NCI-H526 (cell line): ENCODE measurements at regions not wholly inside any gene's neighbourhood (a gene's known extent, or its start where the extent isn't known, plus 50 kb on each side); places are given as distances from the start of the nearest gene placed in this dataset.
"Not testable (repeated sequence)": the region's sequence is repeated elsewhere in the genome, so short reads cannot be mapped to it uniquely, and the experiment has no call there.

Experiments used
- DNase-seq, 2 experiments: peaks; one replicate each; lab custom pipeline; 2025; lab: John Stamatoyannopoulos, UW

DNA sequence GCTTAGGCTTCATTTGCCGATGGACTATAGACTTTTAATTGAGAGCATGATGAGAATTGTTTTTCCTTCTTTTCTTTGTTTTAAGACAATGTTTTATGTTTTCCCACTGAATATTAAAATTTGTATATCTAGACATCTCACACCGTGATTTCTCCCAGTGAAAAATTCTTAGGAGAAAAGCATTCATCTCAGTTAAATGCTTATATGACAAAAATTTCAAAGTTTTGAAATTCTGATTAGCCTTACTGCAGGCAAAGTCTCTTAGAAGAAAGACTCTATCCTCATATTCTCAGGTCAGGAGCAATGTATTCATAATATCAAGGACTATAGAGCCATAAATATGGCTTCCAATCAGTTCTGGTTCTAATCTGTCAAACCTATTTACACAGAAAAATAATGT lies 2085.0 kb downstream of the NCAM2 start:
- no peak for DNase-seq

DNA sequence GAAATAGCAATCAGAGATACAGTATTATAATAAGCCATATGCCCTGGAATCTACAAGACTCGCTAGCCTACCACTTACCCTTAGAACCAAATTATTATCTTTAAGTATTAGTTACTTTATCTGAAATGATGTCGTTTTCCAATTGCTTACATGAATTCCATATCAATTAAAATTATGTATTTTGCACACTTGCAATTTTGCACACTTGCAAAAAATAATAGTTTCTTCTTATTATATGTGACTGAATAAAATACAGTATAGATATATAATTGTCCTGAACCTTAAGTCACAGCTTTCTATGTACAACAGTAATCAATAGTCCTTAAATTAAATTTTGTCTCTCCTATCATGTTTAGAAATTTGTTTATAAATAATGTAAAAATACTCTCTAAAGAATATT lies 2095.1 kb downstream of the NCAM2 start:
- DNase-seq = no peak

DNA sequence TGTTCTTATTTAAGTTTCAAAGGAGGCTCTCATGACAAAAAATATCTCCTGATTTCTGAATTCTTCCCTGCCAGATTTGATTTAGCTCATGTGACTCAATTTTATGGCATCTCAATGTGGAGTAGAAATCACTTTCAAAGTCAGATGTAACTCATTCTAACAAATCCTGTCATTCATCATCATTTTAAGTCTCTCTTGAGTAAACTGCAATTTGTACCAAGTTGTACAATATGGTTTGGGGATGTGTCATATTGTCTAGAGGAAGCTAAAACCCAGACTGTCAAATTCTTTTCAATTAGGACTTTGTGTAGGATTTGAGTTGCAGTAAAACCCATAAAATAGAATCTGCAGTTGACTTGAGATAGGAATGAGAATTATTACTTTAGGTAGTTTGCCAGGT lies 2101.0 kb downstream of the NCAM2 start:
- no peak for DNase-seq

DNA sequence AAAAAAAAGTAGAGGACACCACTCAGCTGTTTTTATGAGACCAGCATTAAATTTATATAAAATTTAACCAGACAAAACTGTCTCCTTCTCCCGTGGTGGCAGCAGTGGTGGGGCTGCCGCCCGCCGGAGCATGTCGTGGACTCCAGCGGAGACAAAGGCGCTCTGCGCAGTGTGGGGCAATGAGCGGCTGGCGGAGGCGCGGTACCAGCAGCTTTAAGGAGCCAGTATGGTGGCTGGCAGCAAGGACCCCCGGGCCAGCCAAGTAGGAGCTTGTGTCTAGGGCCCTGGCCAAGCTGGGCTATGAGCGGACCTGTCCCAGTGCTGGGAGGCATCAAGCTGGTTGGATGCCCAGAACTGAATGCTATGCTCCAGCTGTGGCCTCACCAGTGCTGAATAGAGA lies 2102.9 kb downstream of the NCAM2 start:
- no peak for DNase-seq

DNA sequence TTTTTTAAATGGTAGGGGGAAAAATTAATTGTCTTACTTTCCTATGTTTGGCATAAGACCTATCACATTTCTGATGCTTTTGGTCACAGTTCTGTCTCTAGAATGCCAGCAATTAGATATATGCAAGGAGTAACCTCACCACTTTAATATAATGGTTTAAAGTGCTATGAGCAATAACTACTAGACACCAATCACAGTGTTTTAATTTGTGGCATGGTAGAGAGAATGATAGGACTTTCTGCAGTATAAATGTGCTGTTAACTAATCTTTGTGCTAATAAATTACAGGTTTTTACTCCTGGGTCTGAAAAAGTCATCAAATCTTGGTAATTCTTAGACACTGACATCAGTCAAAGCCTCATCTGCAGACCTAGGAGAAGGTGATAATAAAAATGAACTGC lies 2110.3 kb downstream of the NCAM2 start:
- DNase-seq = no peak

DNA sequence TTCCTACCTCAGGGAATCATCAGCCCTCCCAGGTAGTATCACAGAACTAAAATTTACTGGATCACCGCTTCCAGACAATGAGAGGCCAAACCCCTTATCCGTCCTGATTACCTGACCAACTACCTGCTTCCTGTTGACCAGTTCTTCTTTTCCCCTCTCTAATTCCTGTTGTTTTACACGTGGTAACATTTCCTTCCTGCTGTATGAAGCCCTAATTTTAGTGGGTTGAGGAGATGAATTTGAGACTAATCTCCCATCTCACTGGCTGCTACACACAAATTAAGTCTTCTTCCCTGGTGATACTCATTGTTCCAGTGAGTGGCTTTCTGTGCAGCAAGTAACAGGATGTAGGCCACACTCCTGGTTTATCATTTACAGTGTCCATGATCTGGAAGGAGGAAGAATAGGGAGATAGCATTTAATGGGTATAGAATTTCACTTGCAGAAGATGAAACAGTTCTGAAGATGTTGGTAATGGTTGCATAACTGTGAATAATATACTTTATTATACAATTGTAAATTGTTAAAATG lies 2112.9 kb downstream of the NCAM2 start:
- DNase-seq = no peak

DNA sequence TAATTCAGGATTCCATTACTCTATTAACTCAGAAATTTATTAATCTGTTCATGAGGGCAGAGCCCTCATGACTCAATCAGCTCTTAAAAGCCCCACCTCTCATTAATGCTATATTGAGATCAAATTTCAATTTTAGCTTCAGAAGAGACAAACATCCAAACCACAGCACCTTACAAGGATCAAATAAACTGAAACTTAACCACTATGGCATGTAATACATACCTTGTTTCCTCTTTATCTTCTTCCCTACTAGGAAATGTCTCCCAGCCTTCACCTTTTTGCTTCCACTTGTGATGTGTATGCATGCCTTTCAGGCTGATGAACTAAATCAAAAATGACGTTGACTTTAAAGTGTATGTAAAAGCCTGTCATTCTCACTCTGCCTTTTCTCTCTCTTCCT lies 2121.3 kb downstream of the NCAM2 start:
- no peak for DNase-seq

DNA sequence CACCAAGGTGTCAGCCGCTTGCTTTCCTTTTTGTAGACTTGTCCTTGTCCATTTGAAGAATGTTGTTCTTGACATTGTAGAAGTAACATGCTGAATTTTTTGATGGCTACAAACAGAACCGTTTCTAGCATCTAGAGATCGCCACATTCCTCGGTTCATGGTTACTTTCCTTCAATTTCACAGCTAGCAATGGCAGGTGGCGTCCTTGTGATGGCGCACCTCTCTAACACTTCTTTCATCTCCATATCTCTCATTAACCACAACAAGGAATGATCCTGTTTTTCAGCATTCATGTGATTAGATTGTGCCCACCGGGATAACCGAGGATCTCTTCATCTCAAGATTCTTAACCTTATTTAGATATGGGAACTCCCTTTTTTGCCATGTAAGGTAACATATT lies 2129.8 kb downstream of the NCAM2 start:
- no peak for DNase-seq

DNA sequence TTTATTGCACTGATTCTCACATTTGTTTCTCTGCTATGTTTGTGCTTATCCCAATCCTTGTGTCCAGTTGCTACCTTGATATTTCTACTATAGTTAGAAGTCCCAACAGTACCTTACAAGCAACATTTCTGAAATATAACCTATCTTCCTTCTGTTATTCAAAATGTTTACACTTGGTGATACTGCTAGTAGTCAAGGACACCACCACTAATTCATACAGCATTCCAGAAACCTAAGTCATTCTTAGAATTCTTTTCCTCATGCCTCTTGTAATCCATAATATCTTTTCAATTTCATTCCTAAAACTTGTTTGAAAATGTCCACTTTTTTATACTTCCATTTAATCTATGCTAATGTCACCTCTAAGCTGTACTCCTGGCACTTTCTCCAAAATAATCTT lies 2132.1 kb downstream of the NCAM2 start:
- DNase-seq = no peak

DNA sequence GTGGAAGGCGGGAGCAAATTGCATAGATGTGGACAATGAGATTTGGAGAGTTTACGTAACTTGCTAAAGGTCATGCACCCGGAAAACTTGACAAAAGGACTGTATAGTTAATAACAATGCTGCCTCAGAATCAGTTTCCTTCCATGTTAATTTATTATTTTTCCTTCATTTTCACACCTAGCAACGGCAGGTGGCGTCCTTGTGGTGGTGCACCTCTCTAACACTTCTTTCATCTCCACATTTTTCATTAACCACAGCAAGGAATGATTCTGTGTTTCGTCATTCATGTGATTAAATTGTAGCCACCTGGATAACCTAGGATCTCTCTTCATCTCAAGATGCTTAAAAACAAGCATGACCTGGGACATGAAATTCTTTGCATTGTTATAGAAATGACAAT lies 2133.0 kb downstream of the NCAM2 start:
- DNase-seq = peak; percentile 1 to 32

DNA sequence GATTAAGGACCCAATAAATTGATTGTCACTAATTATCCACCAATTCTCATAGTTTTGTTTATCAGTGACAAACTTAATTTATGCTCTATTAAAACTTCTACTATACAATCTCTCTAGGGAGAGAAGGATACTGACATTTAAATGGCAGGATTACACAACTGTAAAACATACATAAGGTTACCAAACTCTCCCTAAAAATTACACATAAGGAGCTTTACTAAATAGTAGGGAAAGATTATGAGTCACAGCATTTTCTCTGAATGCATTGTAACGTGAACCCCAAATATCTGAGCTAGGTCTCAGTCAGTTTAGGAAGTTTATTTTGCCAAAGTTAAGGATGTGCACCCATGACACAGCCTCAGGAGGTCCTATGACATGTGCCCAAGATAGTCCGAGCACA lies 2140.6 kb downstream of the NCAM2 start:
- no peak for DNase-seq

DNA sequence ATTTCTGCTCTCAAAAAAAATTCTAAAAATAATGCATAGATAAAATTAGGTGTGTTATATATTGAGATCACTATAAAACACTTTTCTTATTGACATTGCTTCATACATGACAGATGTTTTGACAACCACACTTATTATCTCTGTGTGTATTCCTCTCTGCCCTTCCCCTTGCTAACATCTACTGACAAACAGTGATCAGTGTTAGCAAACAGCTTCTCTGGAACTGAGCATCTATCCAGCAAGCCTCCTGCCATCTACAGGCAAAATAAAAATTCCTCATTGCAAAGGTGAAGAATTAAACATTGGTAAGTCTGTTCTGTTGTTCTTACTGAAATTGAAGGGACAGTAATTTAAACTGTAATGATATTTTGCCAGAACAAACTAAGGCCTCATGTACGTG lies 2153.9 kb downstream of the NCAM2 start:
- no peak for DNase-seq

DNA sequence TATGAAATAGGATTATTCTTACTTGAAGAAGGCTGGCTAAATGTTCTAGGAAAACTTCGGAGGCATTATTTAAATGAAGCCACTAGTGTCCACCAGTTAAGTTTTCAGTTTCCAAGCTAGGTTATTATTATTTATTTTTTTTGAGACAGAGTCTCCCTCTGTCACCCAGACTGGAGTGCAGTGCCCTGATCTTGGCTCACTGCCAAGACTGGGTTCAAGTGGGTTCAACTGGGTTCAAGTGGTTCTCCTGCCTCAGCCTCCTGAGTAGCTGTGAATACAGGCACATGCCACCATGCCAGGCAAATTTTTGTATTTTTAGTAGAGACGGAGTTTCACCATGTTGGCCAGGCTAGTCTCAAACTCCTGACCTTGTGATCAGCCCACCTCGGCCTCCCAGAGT lies 2155.6 kb downstream of the NCAM2 start:
- not testable (repeated sequence) for DNase-seq

DNA sequence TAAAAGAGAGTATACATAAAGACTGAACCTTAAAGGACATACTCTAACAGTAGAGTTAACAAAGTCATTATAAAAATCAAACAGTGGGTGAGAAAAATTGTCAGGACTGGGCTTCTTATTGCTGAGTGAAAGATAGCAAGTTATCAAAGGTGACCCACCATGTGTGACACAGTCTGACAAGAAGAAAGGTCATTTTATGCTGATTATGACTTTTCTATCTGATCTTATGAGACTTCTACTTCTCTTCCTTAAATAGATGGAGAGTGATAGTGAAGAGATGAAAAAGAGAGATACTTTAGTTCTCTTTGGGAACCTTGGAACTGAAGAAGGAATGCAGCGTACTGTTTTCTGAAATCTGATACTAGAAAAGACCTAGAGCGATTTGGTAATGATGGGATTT lies 2157.1 kb downstream of the NCAM2 start:
- no peak for DNase-seq

DNA sequence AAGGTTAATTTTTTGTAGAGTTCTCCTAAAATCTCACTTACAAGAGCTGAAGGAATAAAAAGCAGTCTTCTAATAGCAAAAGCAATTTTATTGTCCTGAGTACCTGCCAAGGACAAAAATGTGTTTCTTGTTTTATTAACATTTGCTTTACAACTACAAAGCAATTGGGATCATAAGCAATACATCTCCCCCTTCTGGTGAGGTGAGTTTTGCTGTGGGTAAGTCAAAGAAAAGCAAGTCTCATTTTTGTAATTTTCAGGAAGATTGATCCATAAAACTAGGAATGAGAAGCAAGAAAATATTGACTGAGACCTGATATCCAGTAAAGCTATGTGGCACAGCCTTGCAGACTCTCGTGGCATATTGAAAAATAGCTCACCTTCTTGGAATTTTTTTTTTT lies 2162.7 kb downstream of the NCAM2 start:
- peak in 1 of 2 experiments; percentile 1 for DNase-seq

DNA sequence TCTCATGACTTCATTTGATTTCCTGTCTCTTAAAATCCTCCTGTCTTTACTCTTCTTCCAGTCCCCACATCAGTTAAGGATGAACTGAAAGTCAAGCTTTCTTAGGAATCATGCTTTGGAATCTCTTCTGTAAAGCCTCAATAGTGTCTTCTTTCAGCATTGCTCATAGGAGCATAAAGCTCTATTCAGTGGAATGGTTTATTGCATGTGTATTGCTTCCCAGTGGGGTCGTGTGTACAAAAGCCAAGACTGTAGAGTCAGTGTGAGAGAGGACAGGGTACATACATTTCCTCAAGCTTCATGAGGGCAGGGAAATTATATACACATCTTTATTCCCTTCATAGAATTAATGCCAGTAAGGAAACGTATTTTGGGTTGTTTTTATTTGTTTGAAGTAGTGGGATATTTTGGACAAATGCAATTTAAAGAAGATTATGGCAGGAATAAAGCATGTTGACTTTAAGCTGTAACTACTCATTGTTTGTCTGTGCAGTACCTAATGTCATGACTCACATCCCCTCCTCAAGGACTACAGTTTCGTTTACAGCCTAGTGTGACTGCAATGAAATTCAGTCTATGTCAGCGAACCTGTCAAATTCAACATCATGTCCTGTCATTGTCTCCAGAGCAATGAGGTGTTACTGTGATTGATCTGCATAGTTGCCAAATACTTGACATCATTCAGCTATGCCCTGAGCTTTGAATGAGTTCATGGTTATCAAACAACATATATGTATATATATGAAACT lies 2164.2 kb downstream of the NCAM2 start:
- no peak for DNase-seq
